ENCODE measurements at regions not wholly inside any gene's neighbourhood (a gene's known extent, or its start where the extent isn't known, plus 50 kb on each side); places are given as distances from the start of the nearest gene placed in this dataset.

DNA sequence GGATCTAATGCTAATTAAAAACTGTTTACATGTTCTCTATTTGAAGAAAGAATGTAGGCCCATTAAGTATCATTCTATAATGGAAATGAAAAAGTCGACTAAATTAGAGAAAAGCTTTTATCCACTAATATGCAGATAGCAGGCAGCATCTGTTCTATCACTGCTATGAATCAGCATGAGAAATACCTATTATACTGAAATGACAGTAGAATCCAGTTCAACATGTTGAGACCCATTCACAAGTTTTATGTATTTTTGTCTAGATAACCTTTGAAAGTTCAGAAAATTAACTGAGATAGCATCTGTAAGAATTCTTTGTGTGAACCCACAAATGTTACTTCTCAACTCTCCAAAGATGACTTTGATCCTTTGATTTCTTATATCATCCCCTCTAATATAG is 1254.4 kb upstream of the ADGRL3 start:
- Histone ChIP-seq H3K27me3 (ENCODE audit: control insufficient read depth in 1 of 2, insufficient read depth in 2 of 2, low read length in 2 of 2) (no peaks in the 10 kb centered on the region), H3K36me3 (replicated peaks in 1 of 2; ENCODE audit: control insufficient read depth in 1 of 2, insufficient read depth in 2 of 2, low read length in 2 of 2) (no peaks in the 10 kb centered on the region), H3K4me3 (replicated peaks in 1 of 3; ENCODE audit: insufficient read depth in 1 of 3, low read depth in 2 of 3, low read length in 3 of 3) (no peak overlapping the region), H3K4me2 (ENCODE audit: low read depth, low read length) (no peak overlapping the region), H3K79me2 (ENCODE audit: insufficient read depth, low read length) (no peaks in the 10 kb centered on the region), H3K9ac (ENCODE audit: insufficient read depth, low read depth, low read length) (no peak overlapping the region), H4K20me1 (ENCODE audit: insufficient read depth, low read length) (no peaks in the 10 kb centered on the region), H3K27ac (ENCODE audit: extremely low read length, insufficient read depth, low read length) (no peak overlapping the region), H2AFZ (ENCODE audit: low read length) (no peak overlapping the region), H3K4me1 (ENCODE audit: insufficient read depth, low read length) (no peaks in the 10 kb centered on the region), H3K9me3 (ENCODE audit: low read length) (no peaks in the 10 kb centered on the region)
- intact Hi-C loops (cut with micrococcal nuclease; ENCODE audit: unreplicated experiment), result no loop called here
- DNase-seq (ENCODE audit: low spot score), result no peak
- TF ChIP-seq, protein P1, sequence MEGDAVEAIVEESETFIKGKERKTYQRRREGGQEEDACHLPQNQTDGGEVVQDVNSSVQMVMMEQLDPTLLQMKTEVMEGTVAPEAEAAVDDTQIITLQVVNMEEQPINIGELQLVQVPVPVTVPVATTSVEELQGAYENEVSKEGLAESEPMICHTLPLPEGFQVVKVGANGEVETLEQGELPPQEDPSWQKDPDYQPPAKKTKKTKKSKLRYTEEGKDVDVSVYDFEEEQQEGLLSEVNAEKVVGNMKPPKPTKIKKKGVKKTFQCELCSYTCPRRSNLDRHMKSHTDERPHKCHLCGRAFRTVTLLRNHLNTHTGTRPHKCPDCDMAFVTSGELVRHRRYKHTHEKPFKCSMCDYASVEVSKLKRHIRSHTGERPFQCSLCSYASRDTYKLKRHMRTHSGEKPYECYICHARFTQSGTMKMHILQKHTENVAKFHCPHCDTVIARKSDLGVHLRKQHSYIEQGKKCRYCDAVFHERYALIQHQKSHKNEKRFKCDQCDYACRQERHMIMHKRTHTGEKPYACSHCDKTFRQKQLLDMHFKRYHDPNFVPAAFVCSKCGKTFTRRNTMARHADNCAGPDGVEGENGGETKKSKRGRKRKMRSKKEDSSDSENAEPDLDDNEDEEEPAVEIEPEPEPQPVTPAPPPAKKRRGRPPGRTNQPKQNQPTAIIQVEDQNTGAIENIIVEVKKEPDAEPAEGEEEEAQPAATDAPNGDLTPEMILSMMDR (CRISPR knock-in tag; IDR thresholded peaks at IDR 0.05), result no peak
- no peak for TF ChIP-seq KDM2A (CRISPR knock-in tag; IDR thresholded peaks at IDR 0.05; ENCODE audit: borderline replicate concordance, low read depth)
- TF ChIP-seq YY1 (IDR thresholded peaks at IDR 0.05; ENCODE audit: insufficient read depth, insufficient replicate concordance, low read depth, low read length), result no peak
- TF ChIP-seq ZFP37 (CRISPR knock-in tag; IDR thresholded peaks at IDR 0.05; ENCODE audit: borderline replicate concordance), result no peak
- no peak for TF ChIP-seq ZNF703 (CRISPR knock-in tag; IDR thresholded peaks at IDR 0.05; ENCODE audit: borderline replicate concordance)
- TF ChIP-seq RCOR2 (CRISPR knock-in tag; IDR thresholded peaks at IDR 0.05), result no peak
- no peak for TF ChIP-seq ZNF253 (CRISPR knock-in tag; IDR thresholded peaks at IDR 0.05; ENCODE audit: borderline replicate concordance)
- TF ChIP-seq, protein P2, sequence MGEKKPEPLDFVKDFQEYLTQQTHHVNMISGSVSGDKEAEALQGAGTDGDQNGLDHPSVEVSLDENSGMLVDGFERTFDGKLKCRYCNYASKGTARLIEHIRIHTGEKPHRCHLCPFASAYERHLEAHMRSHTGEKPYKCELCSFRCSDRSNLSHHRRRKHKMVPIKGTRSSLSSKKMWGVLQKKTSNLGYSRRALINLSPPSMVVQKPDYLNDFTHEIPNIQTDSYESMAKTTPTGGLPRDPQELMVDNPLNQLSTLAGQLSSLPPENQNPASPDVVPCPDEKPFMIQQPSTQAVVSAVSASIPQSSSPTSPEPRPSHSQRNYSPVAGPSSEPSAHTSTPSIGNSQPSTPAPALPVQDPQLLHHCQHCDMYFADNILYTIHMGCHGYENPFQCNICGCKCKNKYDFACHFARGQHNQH (CRISPR knock-in tag; IDR thresholded peaks at IDR 0.05), result no peak
- TF ChIP-seq, protein P3, sequence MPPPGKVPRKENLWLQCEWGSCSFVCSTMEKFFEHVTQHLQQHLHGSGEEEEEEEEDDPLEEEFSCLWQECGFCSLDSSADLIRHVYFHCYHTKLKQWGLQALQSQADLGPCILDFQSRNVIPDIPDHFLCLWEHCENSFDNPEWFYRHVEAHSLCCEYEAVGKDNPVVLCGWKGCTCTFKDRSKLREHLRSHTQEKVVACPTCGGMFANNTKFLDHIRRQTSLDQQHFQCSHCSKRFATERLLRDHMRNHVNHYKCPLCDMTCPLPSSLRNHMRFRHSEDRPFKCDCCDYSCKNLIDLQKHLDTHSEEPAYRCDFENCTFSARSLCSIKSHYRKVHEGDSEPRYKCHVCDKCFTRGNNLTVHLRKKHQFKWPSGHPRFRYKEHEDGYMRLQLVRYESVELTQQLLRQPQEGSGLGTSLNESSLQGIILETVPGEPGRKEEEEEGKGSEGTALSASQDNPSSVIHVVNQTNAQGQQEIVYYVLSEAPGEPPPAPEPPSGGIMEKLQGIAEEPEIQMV (CRISPR knock-in tag; IDR thresholded peaks at IDR 0.05; ENCODE audit: low read depth), result no peak
- TF ChIP-seq, protein P4, sequence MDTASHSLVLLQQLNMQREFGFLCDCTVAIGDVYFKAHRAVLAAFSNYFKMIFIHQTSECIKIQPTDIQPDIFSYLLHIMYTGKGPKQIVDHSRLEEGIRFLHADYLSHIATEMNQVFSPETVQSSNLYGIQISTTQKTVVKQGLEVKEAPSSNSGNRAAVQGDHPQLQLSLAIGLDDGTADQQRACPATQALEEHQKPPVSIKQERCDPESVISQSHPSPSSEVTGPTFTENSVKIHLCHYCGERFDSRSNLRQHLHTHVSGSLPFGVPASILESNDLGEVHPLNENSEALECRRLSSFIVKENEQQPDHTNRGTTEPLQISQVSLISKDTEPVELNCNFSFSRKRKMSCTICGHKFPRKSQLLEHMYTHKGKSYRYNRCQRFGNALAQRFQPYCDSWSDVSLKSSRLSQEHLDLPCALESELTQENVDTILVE (CRISPR knock-in tag; IDR thresholded peaks at IDR 0.05), result no peak
- TF ChIP-seq CCDC6 (CRISPR knock-in tag; IDR thresholded peaks at IDR 0.05), result no peak
- ATAC-seq, result no peak
- no TSS peak for BruUV-seq (replicated peaks)
- in situ Hi-C loops (cut with HindIII; ENCODE audit: extremely low pct_ligation_motif_present, low pct_unique_long_range_greater_than_20kb), result no loop called here
- no peak for FAIRE-seq
- ChIA-PET CTCF (ENCODE audit: low intra/inter-chr PET ratio, low total read pairs) (no interaction called here), POLR2A (no interaction called here)
- WGBS (ENCODE audit: low lambda C conversion rate), result 3% methylated on average over 1 of the region's 1 CpG
